Sciatic nerve (tissue), 2 donors: ENCODE measurements at regions not wholly inside any gene's neighbourhood (a gene's known extent, or its start where the extent isn't known, plus 50 kb on each side); places are given as distances from the start of the nearest gene placed in this dataset.

ENCODE experiments used
- ATAC-seq: fragments of 200-7000 bp; cut with Tn5 transposase; one replicate; pipeline ENCODE4 v1.9.1; 2020; ENCODE audit warnings: mild to moderate bottlenecking, moderate library complexity
- DNase-seq: peaks from one replicate; pipeline ENCODE4 v3.0.0-alpha.2; 2020; ENCODE audit warnings: low spot score
- intact Hi-C: fragments of 100-400 bp; cut with DNase I; formaldehyde crosslinking; loops from one replicate; pipeline ENCODE4 v1.14.2; 2022
- donor health status: DM: no; HTN: no; CAD: no.
- donor health status: DM: no; HTN: no; CAD: no.

- intact Hi-C loops: no loop called here
- no peak for ATAC-seq
- no peak for DNase-seq
Observed at GRCh38 chr20:12775041-12775440, 233.7 kb upstream of the SPTLC3 start.

- ATAC-seq (no peak), DNase-seq (no peak)
- intact Hi-C loops: no loop called here
Observed at GRCh38 chr20:12777016-12777415, 231.8 kb upstream of the SPTLC3 start.

- ATAC-seq (no peak), DNase-seq (no peak)
- intact Hi-C loops: no loop called here
Observed at GRCh38 chr20:12786276-12786675, 222.5 kb upstream of the SPTLC3 start.

DNA sequence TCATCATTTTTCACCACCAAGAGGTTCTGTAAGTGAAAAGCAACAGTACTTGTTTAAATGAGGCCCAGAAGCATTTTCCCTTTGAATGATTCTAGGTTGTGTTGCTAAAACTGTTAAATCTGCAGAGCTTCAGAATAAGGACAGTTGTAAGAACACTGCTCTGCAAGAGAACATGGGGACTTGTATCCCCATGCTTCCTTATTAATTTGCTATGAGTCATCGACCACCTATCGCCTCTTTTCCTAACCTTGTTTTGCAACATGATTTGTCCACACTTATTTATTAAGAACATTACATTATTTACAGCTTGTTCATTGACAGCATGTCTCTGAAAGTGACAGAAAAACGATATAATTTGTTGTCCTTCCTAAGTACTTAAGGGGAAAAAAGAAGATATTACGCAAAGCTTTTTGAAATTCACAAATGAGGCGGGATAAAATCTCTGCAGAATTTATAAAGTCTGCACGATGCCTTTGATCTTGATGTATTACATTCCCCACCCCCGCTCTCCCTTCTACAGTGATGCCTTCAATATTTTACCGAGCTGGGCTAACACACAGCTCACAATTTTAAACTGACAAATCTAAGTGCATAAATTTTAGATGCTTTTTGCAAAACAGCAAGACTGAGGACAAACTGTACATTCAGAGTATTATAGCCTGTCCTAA is 220.0 kb upstream of the SPTLC3 start:
- DNase-seq (no peak), ATAC-seq (no peak)
- intact Hi-C loops: no loop called here

GRCh38 chr20:12790859-12791258 is 217.9 kb upstream of the SPTLC3 start:
- no peak for ATAC-seq
- no peak for DNase-seq
- intact Hi-C loops: no loop called here

- ATAC-seq: no peak
Observed at GRCh38 chr20:12798286-12798685, 210.5 kb upstream of the SPTLC3 start.

DNA sequence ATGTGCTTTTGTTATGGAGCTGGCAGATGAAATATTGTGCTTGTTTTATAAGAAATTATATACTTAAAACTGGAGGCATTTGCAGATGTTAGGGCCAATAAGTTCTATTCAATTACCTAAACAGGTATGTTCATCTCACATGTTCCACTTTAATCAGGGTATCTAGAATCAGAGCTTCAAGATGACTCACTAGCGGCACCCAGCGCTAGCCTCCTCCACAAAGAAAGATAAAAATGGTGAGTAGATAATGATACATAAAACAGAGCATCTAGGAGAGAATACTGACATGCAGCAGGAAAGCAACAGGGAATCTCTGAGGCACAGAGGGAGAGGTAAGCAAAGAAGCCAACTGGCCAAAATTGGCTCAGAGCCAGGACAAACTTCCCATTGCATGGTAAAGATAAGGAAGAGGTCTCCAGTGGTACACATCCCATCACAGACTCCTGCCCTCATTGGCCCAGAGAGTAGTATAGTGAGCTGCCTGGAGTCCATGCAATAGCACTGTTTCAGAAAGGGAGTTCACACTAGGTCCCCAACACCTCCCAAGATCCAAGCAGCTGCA is 200.7 kb upstream of the SPTLC3 start:
- no peak for ATAC-seq
- DNase-seq: no peak
- intact Hi-C loops: no loop called here

More at GRCh38 chr20:12798286-12798685, 210.5 kb upstream of the SPTLC3 start:
- DNase-seq: no peak
- intact Hi-C loops: no loop called here

- DNase-seq (no peak), ATAC-seq (no peak)
- intact Hi-C loops: no loop called here
Observed at GRCh38 chr20:12815231-12815768, 193.5 kb upstream of the SPTLC3 start.

GRCh38 chr20:12815778-12816408 is 192.9 kb upstream of the SPTLC3 start:
- intact Hi-C loops: no loop called here
- ATAC-seq: no peak

DNA sequence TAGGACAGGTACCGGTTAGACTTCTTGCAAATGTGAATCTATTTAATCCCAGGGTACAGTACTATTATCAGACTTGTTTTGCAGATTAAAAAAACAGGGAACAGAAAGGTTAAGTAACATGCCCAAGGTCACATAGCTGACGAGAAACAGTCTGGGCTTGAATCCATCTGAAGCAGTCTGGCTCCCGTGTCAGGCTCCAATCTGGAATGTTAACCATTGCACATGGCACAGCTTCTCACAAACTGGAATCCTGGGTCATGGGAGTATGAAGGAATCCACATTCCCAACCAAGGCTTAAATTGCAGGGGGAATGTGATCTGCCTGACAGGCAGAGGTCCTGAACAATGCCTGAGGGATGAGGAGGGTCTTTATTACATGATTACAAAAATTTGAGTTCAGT is 187.5 kb upstream of the SPTLC3 start:
- intact Hi-C loops: no loop called here
- no peak for DNase-seq
- ATAC-seq: no peak

More at GRCh38 chr20:12815778-12816408, 192.9 kb upstream of the SPTLC3 start:
- no peak for DNase-seq

DNA sequence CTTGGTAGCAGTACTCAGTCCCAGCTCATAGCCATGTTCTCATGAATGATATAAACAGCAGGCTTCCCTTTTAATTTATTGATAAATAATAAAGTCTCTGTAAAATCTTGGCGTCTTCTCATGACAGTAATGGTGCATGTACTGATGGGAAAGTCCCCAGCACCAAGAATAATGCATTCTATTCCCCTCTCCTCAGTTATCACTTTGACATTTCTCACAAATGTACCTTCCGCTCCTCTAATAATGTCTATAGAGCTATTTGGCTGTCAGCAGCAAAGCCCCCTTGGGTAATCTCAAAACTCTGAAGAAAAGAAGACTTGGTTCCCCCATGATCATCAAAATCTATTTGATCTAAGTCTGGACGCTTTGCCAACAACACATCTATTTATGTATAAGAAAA is 185.0 kb upstream of the SPTLC3 start:
- ATAC-seq (no peak), DNase-seq (no peak)
- intact Hi-C loops: no loop called here

DNA sequence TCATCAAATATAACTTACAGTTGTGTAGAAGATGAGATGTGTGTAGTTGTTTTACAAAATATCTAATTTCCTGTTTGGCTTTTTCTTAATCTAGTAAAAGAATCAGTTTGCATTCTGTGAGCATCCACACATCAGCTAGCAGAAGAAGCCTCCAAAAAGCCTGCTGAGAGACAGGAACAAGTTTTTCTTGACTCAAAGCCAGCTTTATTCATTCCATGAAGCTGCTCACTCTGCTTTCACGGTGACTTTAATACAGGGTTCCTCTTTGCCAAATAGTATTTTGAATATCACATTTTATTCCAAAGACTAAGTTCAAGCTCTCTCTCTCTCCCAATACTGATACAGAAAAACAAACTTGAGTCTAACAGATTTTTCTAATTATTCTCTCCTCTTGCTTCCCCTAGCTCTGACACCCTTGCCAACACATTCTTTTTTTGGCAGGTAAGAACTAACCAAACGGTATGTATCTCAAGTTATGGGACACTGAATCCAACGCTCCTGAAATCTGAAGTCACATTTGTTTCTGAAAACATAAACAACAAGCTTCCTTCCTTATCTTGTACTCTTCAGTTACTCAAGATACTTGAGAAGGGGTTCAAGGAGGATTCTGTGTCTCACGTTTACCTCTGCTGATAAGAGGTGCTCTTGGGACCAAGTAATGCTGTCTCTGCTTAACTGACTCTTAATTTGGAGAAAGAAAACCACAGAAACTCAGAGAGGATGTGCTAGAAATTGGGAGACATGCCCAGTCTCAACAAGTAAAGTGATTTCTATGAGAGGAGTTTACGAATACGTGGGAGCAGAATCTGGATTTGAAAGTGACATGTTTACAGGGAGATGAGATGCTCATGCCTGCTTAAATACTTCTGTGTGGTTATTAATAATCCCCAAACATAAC is 184.2 kb upstream of the SPTLC3 start:
- DNase-seq (no peak), ATAC-seq (no peak)
- intact Hi-C loops: no loop called here

- DNase-seq (no peak), ATAC-seq (no peak)
- intact Hi-C loops: no loop called here
Observed at GRCh38 chr20:12825226-12825595, 183.6 kb upstream of the SPTLC3 start.

DNA sequence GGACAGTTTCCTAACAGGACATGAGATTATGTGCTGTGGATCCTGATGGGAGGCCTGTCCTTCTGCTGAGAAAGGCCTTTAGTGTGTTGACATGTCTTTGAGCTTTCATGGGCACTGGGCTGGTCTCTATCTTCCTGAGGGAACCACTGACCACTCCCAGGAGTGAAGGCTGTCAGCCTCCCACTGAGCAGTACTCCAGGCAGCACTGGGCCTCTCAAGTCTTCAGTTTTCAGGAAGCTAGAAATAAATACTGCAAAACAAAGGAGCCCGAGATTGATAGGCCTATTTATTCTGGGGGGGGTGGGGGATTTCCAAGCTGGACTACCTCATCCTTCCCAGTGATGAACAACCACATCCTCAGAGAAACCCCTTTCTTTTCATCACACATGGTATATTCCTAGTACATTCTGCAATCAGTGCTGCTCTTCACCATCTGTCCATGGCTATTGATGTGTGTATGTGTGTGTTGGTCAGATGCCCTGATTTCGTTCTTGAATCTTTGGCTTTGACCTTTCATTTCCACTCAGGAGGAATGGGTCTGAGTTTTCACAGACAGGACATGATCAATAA is 180.9 kb upstream of the SPTLC3 start:
- no peak for DNase-seq
- ATAC-seq: no peak
- intact Hi-C loops: no loop called here

- DNase-seq (no peak), ATAC-seq (no peak)
- intact Hi-C loops: no loop called here
Observed at GRCh38 chr20:12829170-12829569, 179.6 kb upstream of the SPTLC3 start.

- no peak for DNase-seq
- intact Hi-C loops: loop anchor here (10.0 kb wide), 1 partner anchor 61 kb away; no protein-coding TSS in a partner anchor
- ATAC-seq: no peak
Observed at GRCh38 chr20:12833861-12834260, 174.9 kb upstream of the SPTLC3 start.

DNA sequence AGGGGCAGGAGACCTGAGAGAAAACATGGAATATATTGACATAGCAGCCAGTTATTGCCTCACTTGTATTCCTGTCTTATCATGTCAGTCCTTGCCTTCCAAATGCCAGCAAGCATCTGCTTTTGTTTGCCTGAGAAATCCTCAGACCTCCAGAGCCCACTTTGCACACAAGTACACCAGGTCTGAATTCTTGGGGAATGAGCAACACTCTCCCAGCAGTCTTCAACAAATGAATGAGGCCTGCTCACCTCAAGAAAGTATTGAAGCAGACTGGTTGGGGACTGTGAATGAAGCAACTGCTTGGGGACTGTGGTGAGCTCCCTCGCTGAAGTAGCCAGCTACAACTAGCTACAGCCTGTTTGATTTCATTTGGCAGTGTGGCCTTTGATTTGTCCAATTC is 172.8 kb upstream of the SPTLC3 start:
- intact Hi-C loops: loop anchor here (10.0 kb wide), 1 partner anchor 59 kb away; no protein-coding TSS in a partner anchor
- DNase-seq (no peak), ATAC-seq (no peak)

DNA sequence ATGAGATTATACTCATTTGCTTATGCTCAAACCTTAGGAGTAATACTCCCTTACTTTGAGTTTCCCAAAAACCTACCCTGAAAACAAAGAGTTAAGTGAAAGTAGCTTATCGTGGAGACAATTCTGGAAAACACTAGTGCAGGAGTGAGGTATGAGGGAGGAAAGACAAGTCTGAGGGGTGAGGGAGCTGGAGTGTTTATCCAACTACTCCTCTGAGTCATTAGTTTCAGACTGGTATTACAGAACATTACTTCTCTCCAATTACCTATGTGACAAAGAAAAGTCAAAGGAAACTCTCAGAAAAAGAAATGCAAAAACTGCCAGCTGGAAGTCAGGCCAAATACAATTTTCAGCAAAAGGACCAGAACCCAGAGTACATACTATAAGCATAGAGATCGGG is 171.1 kb upstream of the SPTLC3 start:
- ATAC-seq (no peak), DNase-seq (no peak)
- intact Hi-C loops: loop anchor here (10.0 kb wide), 1 partner anchor 57 kb away; no protein-coding TSS in a partner anchor
